ENCODE measurements at regions not wholly inside any gene's neighbourhood (a gene's known extent, or its start where the extent isn't known, plus 50 kb on each side); places are given as distances from the start of the nearest gene placed in this dataset.

DNA sequence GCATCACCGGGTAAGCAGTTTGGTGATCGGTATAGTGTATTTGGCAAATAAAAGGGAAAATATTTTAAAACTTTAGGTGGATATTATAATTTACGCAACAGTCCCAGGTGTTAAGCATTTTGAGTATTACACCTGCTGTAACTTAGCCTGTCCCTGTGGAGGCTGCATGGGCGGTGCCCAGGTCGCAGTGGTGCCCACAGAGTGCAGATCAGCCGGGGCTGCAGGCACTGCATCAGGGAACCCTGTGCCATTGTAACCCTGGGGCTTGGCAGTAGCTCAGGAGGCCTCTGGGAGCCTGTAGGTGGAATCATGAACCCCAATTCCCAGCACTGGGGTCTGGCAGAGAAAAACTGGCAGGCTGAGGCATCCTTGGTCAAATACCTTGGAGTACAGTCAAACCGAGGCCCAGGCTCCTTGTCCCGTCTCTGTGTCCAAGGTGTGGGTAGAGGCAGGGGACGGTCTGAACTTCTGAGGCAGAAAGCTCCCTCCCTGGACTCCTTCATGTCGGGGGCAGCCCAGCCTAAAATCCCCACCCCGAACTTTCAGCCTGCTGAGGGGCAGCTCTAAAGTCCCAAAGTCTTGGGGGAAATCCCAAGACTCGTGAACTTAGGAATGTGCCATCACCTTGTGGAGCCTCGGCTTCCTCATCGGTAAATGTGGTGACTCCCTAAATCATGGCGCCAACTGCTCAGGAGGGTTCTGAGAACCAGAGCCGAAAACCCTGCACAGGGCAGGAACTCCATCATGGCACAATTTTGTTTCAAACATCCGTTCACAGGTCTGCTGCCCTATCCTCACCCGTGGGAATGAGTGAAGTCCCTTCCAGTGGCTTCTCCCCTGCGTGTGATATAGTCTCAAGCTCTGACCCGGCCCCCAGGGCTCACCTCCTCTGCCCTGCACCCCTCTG, 85.7 kb downstream of the INHBB start (continued):
- no peak for TF ChIP-seq NANOG (IDR thresholded peaks at IDR 0.05; ENCODE audit: insufficient read depth, low read depth, low read length, poor library complexity, severe bottlenecking)
- TF ChIP-seq TAF7 (optimal IDR thresholded peaks at IDR 0.05; ENCODE audit: borderline replicate concordance, low read depth, low read length) = no peak
- no peak for TF ChIP-seq GABPA (IDR thresholded peaks at IDR 0.05; ENCODE audit: borderline replicate concordance, insufficient read depth, low read length)
